H1 (cell line): ENCODE measurements at regions not wholly inside any gene's neighbourhood (a gene's known extent, or its start where the extent isn't known, plus 50 kb on each side); places are given as distances from the start of the nearest gene placed in this dataset.

Experiments
- CTCF ChIA-PET: fragments of 300-600 bp; sonication (Branson Sonifier 250); formaldehyde crosslinking; loops from one replicate; lab custom pipeline; 2021; ENCODE audit not compliant: partially characterized antibody; lab: Charles Lee
- POLR2A ChIA-PET: fragments of 300-600 bp; sonication (Branson Sonifier 250); formaldehyde crosslinking; loops from one replicate; lab custom pipeline; 2021; ENCODE audit warnings: inconsistent platforms; ENCODE audit not compliant: partially characterized antibody; lab: Charles Lee
- DNase-seq, 2 experiments: peaks; one replicate each; pipeline versions ENCODE4 v3.0.0 to v3.0.0-alpha.2; 2010 to 2022; ENCODE audit warnings: low spot score in 2 of 2, low read depth in 1 of 2, mixed read lengths in 1 of 2
- FAIRE-seq: peaks from 2 replicates; lab custom pipeline; 2011; peaks lifted over from hg19 to GRCh38; lab: Jason Lieb, UNC
- H2AFZ ChIP-seq: 2 replicates; pipeline ENCODE4 v1.8.1; 2012; ENCODE audit warnings: low read length, inconsistent platforms
- H2AK5ac ChIP-seq: 2 replicates; pipeline ENCODE4 v1.6.1; 2013; ENCODE audit warnings: low read depth, low read length
- H2BK120ac ChIP-seq: replicated peaks from 2 replicates; pipeline ENCODE3; 2013; ENCODE audit warnings: low read depth, low read length, inconsistent platforms
- H2BK12ac ChIP-seq: 2 replicates; pipeline ENCODE4 v1.6.1; 2013; ENCODE audit warnings: low read depth, low read length
- H2BK15ac ChIP-seq: 2 replicates; pipeline ENCODE4 v1.6.1; 2013; ENCODE audit warnings: low read length
- H2BK20ac ChIP-seq: 2 replicates; pipeline ENCODE4 v1.6.1; 2013; ENCODE audit warnings: low read length
- H2BK5ac ChIP-seq: 2 replicates; pipeline ENCODE4 v1.6.1; 2013; ENCODE audit warnings: low read depth, low read length
- H3K14ac ChIP-seq: 2 replicates; pipeline ENCODE4 v1.6.1; 2013; ENCODE audit warnings: inconsistent platforms; ENCODE audit not compliant: insufficient read length
- H3K18ac ChIP-seq: 2 replicates; pipeline ENCODE4 v1.6.1; 2013; ENCODE audit warnings: low read length; ENCODE audit errors: extremely low read depth
- H3K23ac ChIP-seq: 2 replicates; pipeline ENCODE4 v1.6.1; 2013; ENCODE audit warnings: inconsistent platforms; ENCODE audit not compliant: insufficient read length
- H3K23me2 ChIP-seq: 2 replicates; pipeline ENCODE4 v1.6.1; 2013; ENCODE audit warnings: low read depth, low read length
- H3K27ac ChIP-seq: 2 replicates; pipeline ENCODE4 v1.6.1; 2011; ENCODE audit warnings: low read depth, low read length, inconsistent platforms
- H3K27me3 ChIP-seq, 4 experiments: replicated peaks in 1 of 4; 1 replicate in 1 of 4; 2 replicates in 3 of 4; pipeline versions ENCODE4 v1.6.1 to v1.8.1; 2011 to 2013; ENCODE audit warnings: low read length in 3 of 4, mild to moderate bottlenecking in 3 of 4, inconsistent platforms in 2 of 4, mixed read lengths in 2 of 4, moderate library complexity in 1 of 4; ENCODE audit not compliant: control insufficient read depth in 3 of 4, insufficient read depth in 3 of 4; ENCODE audit errors: extremely low read depth in 1 of 4
- H3K36me3 ChIP-seq, 4 experiments: 2 replicates each; pipeline versions ENCODE4 v1.6.1 to v1.8.1; 2011 to 2013; ENCODE audit warnings: mild to moderate bottlenecking in 4 of 4, low read length in 3 of 4, moderate library complexity in 2 of 4, control low read depth in 1 of 4, inconsistent platforms in 1 of 4; ENCODE audit not compliant: insufficient read depth in 4 of 4, control insufficient read depth in 2 of 4
- H3K4ac ChIP-seq: replicated peaks from 2 replicates; pipeline ENCODE3; 2013; ENCODE audit warnings: low read length, low read depth, mixed read lengths, inconsistent platforms; ENCODE audit not compliant: insufficient read length
- H3K4me1 ChIP-seq, 4 experiments: replicated peaks in 1 of 4; 1 replicate in 1 of 4; 2 replicates in 3 of 4; pipeline versions ENCODE4 v1.6.1 to v1.8.1; 2011 to 2013; ENCODE audit warnings: low read length in 3 of 4, inconsistent platforms in 2 of 4, mixed read lengths in 1 of 4; ENCODE audit not compliant: insufficient read depth in 4 of 4, control insufficient read depth in 3 of 4
- H3K4me2 ChIP-seq, 2 experiments: 2 replicates each; pipeline versions ENCODE4 v1.6.1 to v1.8.1; 2011 to 2013; ENCODE audit warnings: low read depth in 2 of 2, low read length in 2 of 2, control low read depth in 1 of 2, inconsistent platforms in 1 of 2, mild to moderate bottlenecking in 1 of 2; ENCODE audit not compliant: insufficient read depth in 1 of 2
- H3K4me3 ChIP-seq, 4 experiments: fragments of 200-600, 300-600 bp in 1 of 4; sonication (generic), shearing (Covaris generic), sonication (Bioruptor Twin) in 1 of 4; 2 replicates each; pipeline versions ENCODE4 v1.5.1 to v1.8.1; 2011 to 2016; ENCODE audit warnings: low read length in 4 of 4, low read depth in 3 of 4, control low read depth in 2 of 4, inconsistent platforms in 2 of 4, mild to moderate bottlenecking in 2 of 4, mixed read lengths in 1 of 4, moderate library complexity in 1 of 4; ENCODE audit not compliant: insufficient read depth in 2 of 4; ENCODE audit errors: extremely low read depth in 1 of 4
- H3K56ac ChIP-seq: replicated peaks from 2 replicates; pipeline ENCODE3; 2013; ENCODE audit warnings: low read depth, mild to moderate bottlenecking, mixed read lengths, low read length, inconsistent platforms; ENCODE audit not compliant: insufficient read length
- H3K79me1 ChIP-seq: 2 replicates; pipeline ENCODE4 v1.6.1; 2013; ENCODE audit warnings: low read depth, low read length, control low read depth
- H3K79me2 ChIP-seq, 2 experiments: 2 replicates each; pipeline versions ENCODE4 v1.6.1 to v1.8.1; 2012 to 2013; ENCODE audit warnings: low read length in 2 of 2, mild to moderate bottlenecking in 2 of 2, inconsistent platforms in 1 of 2; ENCODE audit not compliant: insufficient read depth in 2 of 2, control insufficient read depth in 1 of 2
- H3K9ac ChIP-seq, 4 experiments: replicated peaks in 1 of 4; 1 replicate in 1 of 4; 2 replicates in 3 of 4; pipeline versions ENCODE4 v1.6.1 to v1.8.1; 2011 to 2013; ENCODE audit warnings: low read depth in 3 of 4, low read length in 3 of 4, control low read depth in 2 of 4, mild to moderate bottlenecking in 2 of 4, moderate library complexity in 2 of 4, inconsistent platforms in 1 of 4; ENCODE audit errors: extremely low read depth in 1 of 4
- H3K9me3 ChIP-seq, 2 experiments: 2 replicates each; pipeline versions ENCODE4 v1.6.1 to v1.8.1; 2012 to 2013; ENCODE audit warnings: mild to moderate bottlenecking in 2 of 2, moderate library complexity in 2 of 2, control low read depth in 1 of 2, inconsistent platforms in 1 of 2, low read depth in 1 of 2, low read length in 1 of 2, mixed read lengths in 1 of 2; ENCODE audit not compliant: insufficient read depth in 2 of 2
- H4K20me1 ChIP-seq, 2 experiments: replicated peaks in 1 of 2; 2 replicates each; pipeline versions ENCODE3 to v1.8.1; 2011 to 2013; ENCODE audit warnings: inconsistent platforms in 2 of 2, low read length in 2 of 2, mild to moderate bottlenecking in 1 of 2; ENCODE audit not compliant: insufficient read depth in 2 of 2, control insufficient read depth in 1 of 2
- H4K5ac ChIP-seq: 2 replicates; pipeline ENCODE4 v1.6.1; 2013; ENCODE audit warnings: low read length, low read depth, mixed read lengths, inconsistent platforms; ENCODE audit not compliant: insufficient read length
- H4K8ac ChIP-seq: 2 replicates; pipeline ENCODE4 v1.8.0; 2013; ENCODE audit warnings: mild to moderate bottlenecking, moderate library complexity, low read length, inconsistent platforms; ENCODE audit not compliant: insufficient read depth; ENCODE audit errors: extremely low read depth
- H4K91ac ChIP-seq: replicated peaks from 2 replicates; pipeline ENCODE3; 2013; ENCODE audit warnings: low read length, mixed read lengths, inconsistent platforms; ENCODE audit not compliant: insufficient read length
- CEBPB ChIP-seq: IDR thresholded peaks from 2 replicates; pipeline ENCODE4 v1.6.1; 2012; ENCODE audit warnings: low read depth, low read length
- FOSL1 ChIP-seq: IDR thresholded peaks from 2 replicates; pipeline ENCODE4 v1.6.1; 2011; ENCODE audit warnings: mild to moderate bottlenecking, low read depth, low read length, moderate library complexity; ENCODE audit not compliant: insufficient read depth
- JUND ChIP-seq: IDR thresholded peaks from 2 replicates; pipeline ENCODE4 v1.6.1; 2011; ENCODE audit warnings: mild to moderate bottlenecking, improper control_type of control experiment, low read length
- KDM5A ChIP-seq: fragments of 200-600 bp; IDR thresholded peaks from 2 replicates; pipeline ENCODE4 v1.7.1; 2012; ENCODE audit warnings: mild to moderate bottlenecking, low read length, inconsistent platforms, mixed read lengths
- POU5F1 ChIP-seq: IDR thresholded peaks from 2 replicates; pipeline ENCODE4 v1.6.1; 2011; ENCODE audit warnings: low read depth, mild to moderate bottlenecking, low read length, moderate library complexity
- SIRT6 ChIP-seq: IDR thresholded peaks from one replicate; pipeline ENCODE4 v1.7.1; 2012; ENCODE audit warnings: low read length, inconsistent platforms
- SP1 ChIP-seq: IDR thresholded peaks from 2 replicates; pipeline ENCODE4 v1.6.1; 2011; ENCODE audit warnings: low read depth, low read length
- TAF7 ChIP-seq: optimal IDR thresholded peaks from 2 replicates; pipeline ENCODE3; 2011; ENCODE audit warnings: low read depth, mild to moderate bottlenecking, inconsistent platforms, low read length, moderate library complexity, borderline replicate concordance
- TEAD4 ChIP-seq: IDR thresholded peaks from 2 replicates; pipeline ENCODE4 v1.6.1; 2012; ENCODE audit warnings: low read depth, low read length, inconsistent platforms, mixed read lengths
- WGBS, 2 experiments: shearing (Covaris generic) in 1 of 2; methylation state at CpG; one replicate each; pipeline versions ENCODE4 v1.1.6 to v1.1.7; 2013 to 2015; ENCODE audit warnings: low lambda C conversion rate in 2 of 2, mixed read lengths in 2 of 2, inconsistent platforms in 1 of 2, low coverage in 1 of 2, missing lambda C conversion rate in 1 of 2; ENCODE audit not compliant: insufficient replicate concordance in 2 of 2, insufficient coverage in 1 of 2, insufficient read length in 1 of 2; ENCODE audit errors: extremely low coverage in 1 of 2, missing lambda C conversion rate in 1 of 2; 5-methylcytosine and 5-hydroxymethylcytosine counted together
- TF ChIP-seq, protein P1 (sequence below): IDR thresholded peaks from 2 replicates; pipeline ENCODE4 v1.6.1; 2011; ENCODE audit warnings: low read length, improper control_type of control experiment
- TF ChIP-seq, protein P2 (sequence below), 3 experiments: IDR thresholded peaks; 1 replicate in 2 of 3; 2 replicates in 1 of 3; pipeline versions ENCODE4 v1.5.1 to v1.6.1; 2011; ENCODE audit warnings: low read length in 3 of 3, mild to moderate bottlenecking in 3 of 3, inconsistent platforms in 2 of 3, low read depth in 1 of 3, moderate library complexity in 1 of 3; ENCODE audit not compliant: insufficient read depth in 1 of 3; ENCODE audit errors: control extremely low read depth in 1 of 3

- H2AK5ac ChIP-seq: no peak overlapping the region
- ChIA-PET CTCF (no interaction called here), POLR2A (no interaction called here)
- FAIRE-seq (no peak), DNase-seq (no peak)
- H3K36me3 ChIP-seq: no peaks in the 10 kb centered on the region
- no peak overlapping the region for H3K4ac ChIP-seq
- no peak overlapping the region for H3K18ac ChIP-seq
- peaks cover 0 to 6% (median 4%) of the 10 kb centered on the region in 4 experiments; a peak in 4 of 7 replicates for H3K4me1 ChIP-seq
- H2BK120ac ChIP-seq: no peak overlapping the region
- H3K79me1 ChIP-seq: no peaks in the 10 kb centered on the region
- no peaks in the 10 kb centered on the region for H3K79me2 ChIP-seq
- H2BK20ac ChIP-seq: no peak overlapping the region
- TF ChIP-seq TEAD4 (no peak), POU5F1 (no peak), SIRT6 (no peak), SP1 (no peak), JUND (no peak), TAF7 (no peak), CEBPB (no peak), KDM5A (no peak), FOSL1 (no peak)
- TF ChIP-seq, protein P1, sequence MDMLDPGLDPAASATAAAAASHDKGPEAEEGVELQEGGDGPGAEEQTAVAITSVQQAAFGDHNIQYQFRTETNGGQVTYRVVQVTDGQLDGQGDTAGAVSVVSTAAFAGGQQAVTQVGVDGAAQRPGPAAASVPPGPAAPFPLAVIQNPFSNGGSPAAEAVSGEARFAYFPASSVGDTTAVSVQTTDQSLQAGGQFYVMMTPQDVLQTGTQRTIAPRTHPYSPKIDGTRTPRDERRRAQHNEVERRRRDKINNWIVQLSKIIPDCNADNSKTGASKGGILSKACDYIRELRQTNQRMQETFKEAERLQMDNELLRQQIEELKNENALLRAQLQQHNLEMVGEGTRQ: no peak
- TF ChIP-seq, protein P2, sequence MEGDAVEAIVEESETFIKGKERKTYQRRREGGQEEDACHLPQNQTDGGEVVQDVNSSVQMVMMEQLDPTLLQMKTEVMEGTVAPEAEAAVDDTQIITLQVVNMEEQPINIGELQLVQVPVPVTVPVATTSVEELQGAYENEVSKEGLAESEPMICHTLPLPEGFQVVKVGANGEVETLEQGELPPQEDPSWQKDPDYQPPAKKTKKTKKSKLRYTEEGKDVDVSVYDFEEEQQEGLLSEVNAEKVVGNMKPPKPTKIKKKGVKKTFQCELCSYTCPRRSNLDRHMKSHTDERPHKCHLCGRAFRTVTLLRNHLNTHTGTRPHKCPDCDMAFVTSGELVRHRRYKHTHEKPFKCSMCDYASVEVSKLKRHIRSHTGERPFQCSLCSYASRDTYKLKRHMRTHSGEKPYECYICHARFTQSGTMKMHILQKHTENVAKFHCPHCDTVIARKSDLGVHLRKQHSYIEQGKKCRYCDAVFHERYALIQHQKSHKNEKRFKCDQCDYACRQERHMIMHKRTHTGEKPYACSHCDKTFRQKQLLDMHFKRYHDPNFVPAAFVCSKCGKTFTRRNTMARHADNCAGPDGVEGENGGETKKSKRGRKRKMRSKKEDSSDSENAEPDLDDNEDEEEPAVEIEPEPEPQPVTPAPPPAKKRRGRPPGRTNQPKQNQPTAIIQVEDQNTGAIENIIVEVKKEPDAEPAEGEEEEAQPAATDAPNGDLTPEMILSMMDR (IDR thresholded peaks at IDR 0.05; ENCODE audit: control extremely low read depth in 1 of 3, insufficient read depth in 1 of 3, low read depth in 1 of 3, low read length in 3 of 3): no peak
- H4K20me1 ChIP-seq: no peaks in the 10 kb centered on the region
- H3K23me2 ChIP-seq: no peaks in the 10 kb centered on the region
- no peak overlapping the region for H3K4me3 ChIP-seq
- H3K23ac ChIP-seq: no peak overlapping the region
- H4K91ac ChIP-seq: no peak overlapping the region
- no peak overlapping the region for H4K5ac ChIP-seq
- H2BK15ac ChIP-seq: no peak overlapping the region
- H3K27ac ChIP-seq: no peak overlapping the region
- H4K8ac ChIP-seq: no peak overlapping the region
- 100% methylated on average over 1 of the region's 1 CpG; no CpG with 5 or more reads in 1 of the 2 experiments for WGBS, 2 experiments
- no peak overlapping the region for H2BK5ac ChIP-seq
- no peak overlapping the region for H3K9ac ChIP-seq
- no peak overlapping the region for H3K14ac ChIP-seq
- no peak overlapping the region for H2BK12ac ChIP-seq
- H2AFZ ChIP-seq: no peak overlapping the region
- H3K27me3 ChIP-seq: no peaks in the 10 kb centered on the region
- no peak overlapping the region for H3K56ac ChIP-seq
- no peak overlapping the region for H3K4me2 ChIP-seq
- H3K9me3 ChIP-seq: no peaks in the 10 kb centered on the region
Observed at GRCh38 chr1:72369069-72369757, 86.9 kb upstream of the NEGR1 start.
